ENCODE measurements at regions not wholly inside any gene's neighbourhood (a gene's known extent, or its start where the extent isn't known, plus 50 kb on each side); places are given as distances from the start of the nearest gene placed in this dataset.

- Histone ChIP-seq H4K5ac (ENCODE audit: low read length) (no peak overlapping the region), H3K4ac (ENCODE audit: low read depth, low read length) (no peak overlapping the region), H3K56ac (ENCODE audit: low read length) (no peak overlapping the region), H2AK5ac (ENCODE audit: low read length) (no peak overlapping the region), H2BK120ac (ENCODE audit: low read depth, low read length) (no peak overlapping the region), H3K79me1 (ENCODE audit: low read length) (no peaks in the 10 kb centered on the region), H3K18ac (ENCODE audit: low read length) (no peak overlapping the region), H3K36me3 (ENCODE audit: control insufficient read depth, insufficient read depth, low read length) (no peaks in the 10 kb centered on the region), H3K79me2 (ENCODE audit: control insufficient read depth, insufficient read depth, low read length) (no peaks in the 10 kb centered on the region), H2BK5ac (ENCODE audit: low read length) (no peak overlapping the region), H2BK15ac (replicated peaks; ENCODE audit: low read depth) (no peak overlapping the region), H3K4me2 (ENCODE audit: low read length) (no peak overlapping the region), H3K4me3 (ENCODE audit: low read length) (no peak overlapping the region), H3K23ac (ENCODE audit: low read length) (no peak overlapping the region), H3K27me3 (ENCODE audit: insufficient read depth, low read length, poor library complexity) (no peaks in the 10 kb centered on the region), H4K8ac (ENCODE audit: low read depth, low read length) (no peak overlapping the region), H3K4me1 (ENCODE audit: control insufficient read depth, low read depth, low read length) (no peaks in the 10 kb centered on the region), H3K27ac (ENCODE audit: low read depth, low read length) (no peak overlapping the region), H3K9ac (ENCODE audit: low read length) (no peak overlapping the region)
- WGBS (ENCODE audit: extremely low coverage, insufficient coverage, low lambda C conversion rate): no CpG with 5 or more reads among the region's 3 CpGs
- no peak for DNase-seq
Measured at GRCh38 chrX:85573801-85574200, 194.3 kb upstream of the POF1B start.

- H3K36me3 ChIP-seq (ENCODE audit: control insufficient read depth, insufficient read depth, low read length): no peaks in the 10 kb centered on the region
- H3K18ac ChIP-seq (ENCODE audit: low read length): no peak overlapping the region
- no peaks in the 10 kb centered on the region for H3K4me1 ChIP-seq (ENCODE audit: control insufficient read depth, low read depth, low read length)
- no peaks in the 10 kb centered on the region for H3K79me2 ChIP-seq (ENCODE audit: control insufficient read depth, insufficient read depth, low read length)
- no peak overlapping the region for H2BK120ac ChIP-seq (ENCODE audit: low read depth, low read length)
- H3K27ac ChIP-seq (ENCODE audit: low read depth, low read length): no peak overlapping the region
- DNase-seq: no peak
- H2BK15ac ChIP-seq (replicated peaks; ENCODE audit: low read depth): no peak overlapping the region
- H3K56ac ChIP-seq (ENCODE audit: low read length): no peak overlapping the region
- H3K27me3 ChIP-seq (ENCODE audit: insufficient read depth, low read length, poor library complexity): no peaks in the 10 kb centered on the region
- H4K5ac ChIP-seq (ENCODE audit: low read length): no peak overlapping the region
- H4K8ac ChIP-seq (ENCODE audit: low read depth, low read length): no peak overlapping the region
- H2BK5ac ChIP-seq (ENCODE audit: low read length): no peak overlapping the region
- H3K4me3 ChIP-seq (ENCODE audit: low read length): no peak overlapping the region
- no peak overlapping the region for H3K4ac ChIP-seq (ENCODE audit: low read depth, low read length)
- no peaks in the 10 kb centered on the region for H3K79me1 ChIP-seq (ENCODE audit: low read length)
- WGBS (ENCODE audit: extremely low coverage, insufficient coverage, low lambda C conversion rate): no CpG with 5 or more reads among the region's 1 CpG
- no peak overlapping the region for H3K23ac ChIP-seq (ENCODE audit: low read length)
- no peak overlapping the region for H2AK5ac ChIP-seq (ENCODE audit: low read length)
- H3K9ac ChIP-seq (ENCODE audit: low read length): no peak overlapping the region
- H3K4me2 ChIP-seq (ENCODE audit: low read length): no peak overlapping the region
Measured at GRCh38 chrX:85570496-85570895, 191.0 kb upstream of the POF1B start.

- no peak overlapping the region for H2AK5ac ChIP-seq (ENCODE audit: low read length)
- H4K8ac ChIP-seq (ENCODE audit: low read depth, low read length): no peak overlapping the region
- no peak overlapping the region for H3K27ac ChIP-seq (ENCODE audit: low read depth, low read length)
- no peak overlapping the region for H2BK15ac ChIP-seq (replicated peaks; ENCODE audit: low read depth)
- WGBS (ENCODE audit: extremely low coverage, insufficient coverage, low lambda C conversion rate): no CpG with 5 or more reads among the region's 4 CpGs
- no peak overlapping the region for H2BK5ac ChIP-seq (ENCODE audit: low read length)
- H3K4ac ChIP-seq (ENCODE audit: low read depth, low read length): no peak overlapping the region
- H4K5ac ChIP-seq (ENCODE audit: low read length): no peak overlapping the region
- H3K18ac ChIP-seq (ENCODE audit: low read length): no peak overlapping the region
- no peaks in the 10 kb centered on the region for H3K79me1 ChIP-seq (ENCODE audit: low read length)
- DNase-seq: no peak
- H3K56ac ChIP-seq (ENCODE audit: low read length): no peak overlapping the region
- H3K36me3 ChIP-seq (ENCODE audit: control insufficient read depth, insufficient read depth, low read length): no peaks in the 10 kb centered on the region
- no peaks in the 10 kb centered on the region for H3K27me3 ChIP-seq (ENCODE audit: insufficient read depth, low read length, poor library complexity)
- H3K4me2 ChIP-seq (ENCODE audit: low read length): no peak overlapping the region
- H2BK120ac ChIP-seq (ENCODE audit: low read depth, low read length): no peak overlapping the region
- H3K4me3 ChIP-seq (ENCODE audit: low read length): no peak overlapping the region
- no peak overlapping the region for H3K23ac ChIP-seq (ENCODE audit: low read length)
- no peak overlapping the region for H3K9ac ChIP-seq (ENCODE audit: low read length)
- H3K79me2 ChIP-seq (ENCODE audit: control insufficient read depth, insufficient read depth, low read length): no peaks in the 10 kb centered on the region
- H3K4me1 ChIP-seq (ENCODE audit: control insufficient read depth, low read depth, low read length): no peaks in the 10 kb centered on the region
Measured at GRCh38 chrX:85569686-85570085, 190.2 kb upstream of the POF1B start.

- Histone ChIP-seq H3K4ac (ENCODE audit: low read depth, low read length) (no peak overlapping the region), H3K79me1 (ENCODE audit: low read length) (no peaks in the 10 kb centered on the region), H4K8ac (ENCODE audit: low read depth, low read length) (no peak overlapping the region), H2BK15ac (replicated peaks; ENCODE audit: low read depth) (no peak overlapping the region), H3K4me2 (ENCODE audit: low read length) (no peak overlapping the region), H3K23ac (ENCODE audit: low read length) (no peak overlapping the region), H3K4me1 (ENCODE audit: control insufficient read depth, low read depth, low read length) (no peaks in the 10 kb centered on the region), H3K36me3 (ENCODE audit: control insufficient read depth, insufficient read depth, low read length) (no peaks in the 10 kb centered on the region), H3K9ac (ENCODE audit: low read length) (no peak overlapping the region), H4K5ac (ENCODE audit: low read length) (no peak overlapping the region), H3K18ac (ENCODE audit: low read length) (no peak overlapping the region), H3K27ac (ENCODE audit: low read depth, low read length) (no peak overlapping the region), H2BK5ac (ENCODE audit: low read length) (no peak overlapping the region), H3K27me3 (ENCODE audit: insufficient read depth, low read length, poor library complexity) (no peaks in the 10 kb centered on the region), H3K56ac (ENCODE audit: low read length) (no peak overlapping the region), H2AK5ac (ENCODE audit: low read length) (no peak overlapping the region), H2BK120ac (ENCODE audit: low read depth, low read length) (no peak overlapping the region), H3K4me3 (ENCODE audit: low read length) (no peak overlapping the region), H3K79me2 (ENCODE audit: control insufficient read depth, insufficient read depth, low read length) (no peaks in the 10 kb centered on the region)
- no CpG with 5 or more reads among the region's 1 CpG for WGBS (ENCODE audit: extremely low coverage, insufficient coverage, low lambda C conversion rate)
- no peak for DNase-seq
Measured at GRCh38 chrX:85569096-85569495, 189.6 kb upstream of the POF1B start.

- no peaks in the 10 kb centered on the region for H3K36me3 ChIP-seq (ENCODE audit: control insufficient read depth, insufficient read depth, low read length)
- H3K4ac ChIP-seq (ENCODE audit: low read depth, low read length): no peak overlapping the region
- no peaks in the 10 kb centered on the region for H3K4me1 ChIP-seq (ENCODE audit: control insufficient read depth, low read depth, low read length)
- no peak overlapping the region for H2AK5ac ChIP-seq (ENCODE audit: low read length)
- no peak overlapping the region for H3K56ac ChIP-seq (ENCODE audit: low read length)
- H4K8ac ChIP-seq (ENCODE audit: low read depth, low read length): no peak overlapping the region
- no peaks in the 10 kb centered on the region for H3K27me3 ChIP-seq (ENCODE audit: insufficient read depth, low read length, poor library complexity)
- H3K79me2 ChIP-seq (ENCODE audit: control insufficient read depth, insufficient read depth, low read length): no peaks in the 10 kb centered on the region
- H3K9ac ChIP-seq (ENCODE audit: low read length): no peak overlapping the region
- no peak overlapping the region for H2BK5ac ChIP-seq (ENCODE audit: low read length)
- H3K79me1 ChIP-seq (ENCODE audit: low read length): no peaks in the 10 kb centered on the region
- no peak overlapping the region for H4K5ac ChIP-seq (ENCODE audit: low read length)
- no peak overlapping the region for H3K27ac ChIP-seq (ENCODE audit: low read depth, low read length)
- no peak overlapping the region for H2BK15ac ChIP-seq (replicated peaks; ENCODE audit: low read depth)
- no peak overlapping the region for H3K4me2 ChIP-seq (ENCODE audit: low read length)
- no peak overlapping the region for H3K18ac ChIP-seq (ENCODE audit: low read length)
- no peak overlapping the region for H3K4me3 ChIP-seq (ENCODE audit: low read length)
- no CpG with 5 or more reads among the region's 7 CpGs for WGBS (ENCODE audit: extremely low coverage, insufficient coverage, low lambda C conversion rate)
- no peak overlapping the region for H2BK120ac ChIP-seq (ENCODE audit: low read depth, low read length)
- H3K23ac ChIP-seq (ENCODE audit: low read length): no peak overlapping the region
- DNase-seq: peak; percentile 13
Measured at GRCh38 chrX:85561231-85561630, 181.8 kb upstream of the POF1B start.

- no CpG with 5 or more reads among the region's 4 CpGs for WGBS (ENCODE audit: extremely low coverage, insufficient coverage, low lambda C conversion rate)
- Histone ChIP-seq H2BK120ac (ENCODE audit: low read depth, low read length) (no peak overlapping the region), H2BK15ac (replicated peaks; ENCODE audit: low read depth) (no peak overlapping the region), H4K5ac (ENCODE audit: low read length) (no peak overlapping the region), H3K79me2 (ENCODE audit: control insufficient read depth, insufficient read depth, low read length) (no peaks in the 10 kb centered on the region), H3K4ac (ENCODE audit: low read depth, low read length) (no peak overlapping the region), H3K4me1 (ENCODE audit: control insufficient read depth, low read depth, low read length) (no peaks in the 10 kb centered on the region), H3K79me1 (ENCODE audit: low read length) (no peaks in the 10 kb centered on the region), H3K27me3 (ENCODE audit: insufficient read depth, low read length, poor library complexity) (no peaks in the 10 kb centered on the region), H2BK5ac (ENCODE audit: low read length) (no peak overlapping the region), H3K23ac (ENCODE audit: low read length) (no peak overlapping the region), H3K4me2 (ENCODE audit: low read length) (no peak overlapping the region), H3K36me3 (ENCODE audit: control insufficient read depth, insufficient read depth, low read length) (no peaks in the 10 kb centered on the region), H3K56ac (ENCODE audit: low read length) (no peak overlapping the region), H4K8ac (ENCODE audit: low read depth, low read length) (no peak overlapping the region), H2AK5ac (ENCODE audit: low read length) (no peak overlapping the region), H3K9ac (ENCODE audit: low read length) (no peak overlapping the region), H3K27ac (ENCODE audit: low read depth, low read length) (no peak overlapping the region), H3K4me3 (ENCODE audit: low read length) (no peak overlapping the region), H3K18ac (ENCODE audit: low read length) (no peak overlapping the region)
- DNase-seq: no peak
Measured at GRCh38 chrX:85544609-85545008, 165.1 kb upstream of the POF1B start.
